ENCODE measurements at regions not wholly inside any gene's neighbourhood (a gene's known extent, or its start where the extent isn't known, plus 50 kb on each side); places are given as distances from the start of the nearest gene placed in this dataset.

DNA sequence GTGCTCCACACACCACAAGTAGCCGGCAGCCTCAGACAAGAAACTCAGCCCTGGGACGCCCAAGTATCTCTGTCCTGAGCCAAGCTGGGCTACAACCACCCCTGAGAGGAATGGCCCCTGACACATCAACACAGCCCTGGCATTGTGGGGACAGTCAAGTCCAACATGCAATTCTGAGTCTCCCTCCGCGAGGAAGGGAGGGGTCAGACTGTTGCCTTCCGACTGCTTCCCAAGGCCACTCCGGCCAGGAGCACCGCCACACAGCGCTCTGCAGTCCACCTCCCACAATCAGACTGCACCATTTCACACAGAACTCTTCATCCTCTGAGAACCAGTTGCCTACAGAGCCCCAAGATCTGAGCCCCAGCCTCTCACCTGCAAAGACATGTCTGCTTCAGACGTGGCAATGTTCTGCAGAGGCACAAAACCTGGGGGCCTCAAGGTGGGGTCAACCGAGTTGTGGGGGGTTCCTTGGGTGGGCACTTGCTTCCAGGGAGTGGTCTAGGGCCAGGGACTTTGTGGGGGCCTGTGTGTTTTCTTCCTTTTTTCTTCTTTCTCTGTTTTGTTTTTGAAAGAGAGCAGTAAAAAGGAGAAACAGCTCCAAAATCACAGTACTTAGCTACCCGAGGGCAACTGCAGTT lies 76.7 kb upstream of the SALL3 start:
- H3K79me2 ChIP-seq (ENCODE audit: control insufficient read depth, low read length) = no peaks in the 10 kb centered on the region
- H3K4me3 ChIP-seq (ENCODE audit: low read length) = no peak overlapping the region
- no peaks in the 10 kb centered on the region for H3K4me1 ChIP-seq (ENCODE audit: control insufficient read depth, low read length)
- no peaks in the 10 kb centered on the region for H3K36me3 ChIP-seq (ENCODE audit: control insufficient read depth, low read length)
- H3K4me2 ChIP-seq (ENCODE audit: low read length) = no peak overlapping the region
- no peaks in the 10 kb centered on the region for H3K9me2 ChIP-seq (replicated peaks; ENCODE audit: control insufficient read depth, low read length)
- no peaks in the 10 kb centered on the region for H3K9me3 ChIP-seq (ENCODE audit: control insufficient read depth, insufficient read depth, low read length)
- TF ChIP-seq CTCF (IDR thresholded peaks at IDR 0.05; ENCODE audit: low read depth, low read length, poor library complexity, severe bottlenecking) (no peak), EZH2phosphoT487 (IDR thresholded peaks at IDR 0.05; ENCODE audit: borderline replicate concordance, low read length) (no peak)
- no peaks in the 10 kb centered on the region for H3K27me3 ChIP-seq (ENCODE audit: control insufficient read depth, low read length)
- no peaks in the 10 kb centered on the region for H4K20me1 ChIP-seq (ENCODE audit: control insufficient read depth, insufficient read depth, low read depth, low read length)
- no peaks in the 10 kb centered on the region for H3F3A ChIP-seq (ENCODE audit: control insufficient read depth, insufficient read depth)
- H3K27ac ChIP-seq (ENCODE audit: low read depth, low read length) = no peak overlapping the region

DNA sequence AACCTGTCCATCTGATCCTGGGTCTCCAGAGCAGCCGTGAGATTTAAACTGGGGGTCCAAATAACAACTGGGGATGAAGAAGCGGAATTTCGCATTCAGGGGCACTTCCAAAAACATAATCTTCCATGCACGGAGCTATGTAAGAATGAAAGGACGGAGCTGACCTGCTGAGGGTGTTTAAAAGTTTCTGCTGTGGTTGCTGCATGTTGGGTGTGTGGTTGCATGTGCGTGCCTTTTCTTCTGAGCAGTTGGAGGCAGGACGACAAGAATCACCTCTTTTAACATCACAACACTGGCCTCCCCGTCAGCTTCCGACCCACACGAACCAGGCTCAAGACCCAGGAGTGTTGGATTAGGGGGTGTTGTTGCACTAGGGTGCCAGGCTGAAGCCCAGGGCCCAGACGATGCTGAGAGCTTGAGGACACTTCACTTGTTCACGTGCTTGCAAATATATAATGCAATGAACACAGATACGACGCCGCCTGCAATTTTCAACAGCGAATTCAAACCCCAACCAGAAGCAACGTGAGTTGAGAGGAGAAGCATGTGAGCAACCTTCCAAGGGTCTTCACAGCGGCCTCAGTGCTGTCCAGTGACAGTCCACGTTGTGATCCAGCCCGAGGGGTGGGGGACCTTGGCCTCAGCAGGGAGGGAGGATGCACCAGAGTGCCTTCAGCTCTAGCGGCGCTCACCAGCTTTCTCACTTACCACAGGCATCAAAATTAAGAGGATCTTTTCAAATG lies 76.0 kb upstream of the SALL3 start:
- Histone ChIP-seq H3K4me2 (ENCODE audit: low read length) (no peak overlapping the region), H3K9me3 (ENCODE audit: control insufficient read depth, insufficient read depth, low read length) (no peaks in the 10 kb centered on the region), H3K79me2 (ENCODE audit: control insufficient read depth, low read length) (no peaks in the 10 kb centered on the region), H3K9me2 (replicated peaks; ENCODE audit: control insufficient read depth, low read length) (no peaks in the 10 kb centered on the region), H3K4me1 (ENCODE audit: control insufficient read depth, low read length) (no peaks in the 10 kb centered on the region), H4K20me1 (ENCODE audit: control insufficient read depth, insufficient read depth, low read depth, low read length) (no peaks in the 10 kb centered on the region), H3K27me3 (ENCODE audit: control insufficient read depth, low read length) (no peaks in the 10 kb centered on the region), H3K4me3 (ENCODE audit: low read length) (no peak overlapping the region), H3F3A (ENCODE audit: control insufficient read depth, insufficient read depth) (no peaks in the 10 kb centered on the region), H3K36me3 (ENCODE audit: control insufficient read depth, low read length) (no peaks in the 10 kb centered on the region), H3K27ac (ENCODE audit: low read depth, low read length) (no peak overlapping the region)
- TF ChIP-seq EZH2phosphoT487 (IDR thresholded peaks at IDR 0.05; ENCODE audit: borderline replicate concordance, low read length) = no peak
- TF ChIP-seq CTCF (IDR thresholded peaks at IDR 0.05; ENCODE audit: low read depth, low read length, poor library complexity, severe bottlenecking) = no peak

DNA sequence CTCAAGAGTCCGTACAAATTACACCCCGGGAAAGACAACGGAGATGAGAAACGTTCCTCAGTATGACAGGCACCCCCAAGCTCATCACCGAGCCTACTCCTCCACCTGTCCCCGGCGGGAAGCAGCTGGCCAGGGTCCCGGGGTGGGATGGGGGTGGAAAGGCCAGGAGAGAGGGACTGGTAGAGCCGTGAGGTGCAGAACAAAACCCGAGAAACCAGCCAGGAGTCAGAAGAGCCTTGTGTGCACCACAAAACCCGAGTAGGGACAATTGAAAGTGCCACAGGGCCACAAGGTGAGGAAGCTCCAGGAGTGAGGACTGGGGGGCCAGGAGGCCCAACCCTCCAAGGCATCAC lies 75.5 kb upstream of the SALL3 start:
- no peak overlapping the region for H3K4me3 ChIP-seq (ENCODE audit: low read length)
- H3K4me1 ChIP-seq (ENCODE audit: control insufficient read depth, low read length) = no peaks in the 10 kb centered on the region
- no peaks in the 10 kb centered on the region for H3K27me3 ChIP-seq (ENCODE audit: control insufficient read depth, low read length)
- no peaks in the 10 kb centered on the region for H3K79me2 ChIP-seq (ENCODE audit: control insufficient read depth, low read length)
- no peaks in the 10 kb centered on the region for H4K20me1 ChIP-seq (ENCODE audit: control insufficient read depth, insufficient read depth, low read depth, low read length)
- H3K9me3 ChIP-seq (ENCODE audit: control insufficient read depth, insufficient read depth, low read length) = no peaks in the 10 kb centered on the region
- H3F3A ChIP-seq (ENCODE audit: control insufficient read depth, insufficient read depth) = no peaks in the 10 kb centered on the region
- H3K9me2 ChIP-seq (replicated peaks; ENCODE audit: control insufficient read depth, low read length) = no peaks in the 10 kb centered on the region
- H3K27ac ChIP-seq (ENCODE audit: low read depth, low read length) = no peak overlapping the region
- H3K36me3 ChIP-seq (ENCODE audit: control insufficient read depth, low read length) = no peaks in the 10 kb centered on the region
- TF ChIP-seq EZH2phosphoT487 (IDR thresholded peaks at IDR 0.05; ENCODE audit: borderline replicate concordance, low read length) = no peak
- TF ChIP-seq CTCF (IDR thresholded peaks at IDR 0.05; ENCODE audit: low read depth, low read length, poor library complexity, severe bottlenecking) = no peak
- H3K4me2 ChIP-seq (ENCODE audit: low read length) = no peak overlapping the region
